ENCODE measurements at regions not wholly inside any gene's neighbourhood (a gene's known extent, or its start where the extent isn't known, plus 50 kb on each side); places are given as distances from the start of the nearest gene placed in this dataset.

DNA sequence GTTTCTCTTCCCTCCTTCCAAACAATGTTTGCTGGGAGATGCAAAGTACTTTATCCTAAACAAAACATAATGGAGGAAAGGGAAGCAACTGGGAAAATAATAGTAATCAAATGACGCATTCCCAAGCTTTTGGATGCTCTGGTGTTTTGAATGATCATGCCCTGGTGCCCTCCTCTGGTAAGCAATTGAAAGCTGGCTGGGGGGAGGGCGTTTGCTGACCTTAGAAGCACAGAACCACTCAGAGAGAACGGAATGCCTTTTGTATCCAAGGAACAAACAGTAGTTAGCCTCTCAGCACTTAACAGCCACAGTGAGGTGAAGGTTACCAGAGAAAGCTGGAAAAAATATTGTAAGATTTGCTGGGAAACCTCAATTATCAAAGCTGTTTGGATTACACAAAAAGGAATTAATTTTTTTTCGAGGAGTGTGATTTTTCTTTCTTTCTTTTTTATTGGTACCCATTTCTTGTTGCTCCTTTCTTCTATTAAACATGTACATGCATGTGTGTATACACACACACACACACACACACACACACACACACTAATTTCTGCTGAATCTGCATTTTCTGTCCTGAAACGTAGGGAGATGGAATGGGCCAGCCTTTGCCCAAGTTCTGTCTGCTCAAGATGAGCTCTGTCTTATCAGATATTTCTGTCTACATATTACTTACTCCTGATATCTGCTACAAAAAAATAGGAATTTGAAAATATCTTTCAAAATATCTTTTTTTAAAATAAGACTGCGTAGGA, 155.8 kb upstream of the IGFBP7 start:
- TF ChIP-seq, protein P1, sequence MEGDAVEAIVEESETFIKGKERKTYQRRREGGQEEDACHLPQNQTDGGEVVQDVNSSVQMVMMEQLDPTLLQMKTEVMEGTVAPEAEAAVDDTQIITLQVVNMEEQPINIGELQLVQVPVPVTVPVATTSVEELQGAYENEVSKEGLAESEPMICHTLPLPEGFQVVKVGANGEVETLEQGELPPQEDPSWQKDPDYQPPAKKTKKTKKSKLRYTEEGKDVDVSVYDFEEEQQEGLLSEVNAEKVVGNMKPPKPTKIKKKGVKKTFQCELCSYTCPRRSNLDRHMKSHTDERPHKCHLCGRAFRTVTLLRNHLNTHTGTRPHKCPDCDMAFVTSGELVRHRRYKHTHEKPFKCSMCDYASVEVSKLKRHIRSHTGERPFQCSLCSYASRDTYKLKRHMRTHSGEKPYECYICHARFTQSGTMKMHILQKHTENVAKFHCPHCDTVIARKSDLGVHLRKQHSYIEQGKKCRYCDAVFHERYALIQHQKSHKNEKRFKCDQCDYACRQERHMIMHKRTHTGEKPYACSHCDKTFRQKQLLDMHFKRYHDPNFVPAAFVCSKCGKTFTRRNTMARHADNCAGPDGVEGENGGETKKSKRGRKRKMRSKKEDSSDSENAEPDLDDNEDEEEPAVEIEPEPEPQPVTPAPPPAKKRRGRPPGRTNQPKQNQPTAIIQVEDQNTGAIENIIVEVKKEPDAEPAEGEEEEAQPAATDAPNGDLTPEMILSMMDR (conservative IDR thresholded peaks at IDR 0.05; ENCODE audit: low read depth in 2 of 2): peak in 1 of 2 experiments; percentile 45; a peak in 2 of 4 replicates
- TF ChIP-seq, protein P2, sequence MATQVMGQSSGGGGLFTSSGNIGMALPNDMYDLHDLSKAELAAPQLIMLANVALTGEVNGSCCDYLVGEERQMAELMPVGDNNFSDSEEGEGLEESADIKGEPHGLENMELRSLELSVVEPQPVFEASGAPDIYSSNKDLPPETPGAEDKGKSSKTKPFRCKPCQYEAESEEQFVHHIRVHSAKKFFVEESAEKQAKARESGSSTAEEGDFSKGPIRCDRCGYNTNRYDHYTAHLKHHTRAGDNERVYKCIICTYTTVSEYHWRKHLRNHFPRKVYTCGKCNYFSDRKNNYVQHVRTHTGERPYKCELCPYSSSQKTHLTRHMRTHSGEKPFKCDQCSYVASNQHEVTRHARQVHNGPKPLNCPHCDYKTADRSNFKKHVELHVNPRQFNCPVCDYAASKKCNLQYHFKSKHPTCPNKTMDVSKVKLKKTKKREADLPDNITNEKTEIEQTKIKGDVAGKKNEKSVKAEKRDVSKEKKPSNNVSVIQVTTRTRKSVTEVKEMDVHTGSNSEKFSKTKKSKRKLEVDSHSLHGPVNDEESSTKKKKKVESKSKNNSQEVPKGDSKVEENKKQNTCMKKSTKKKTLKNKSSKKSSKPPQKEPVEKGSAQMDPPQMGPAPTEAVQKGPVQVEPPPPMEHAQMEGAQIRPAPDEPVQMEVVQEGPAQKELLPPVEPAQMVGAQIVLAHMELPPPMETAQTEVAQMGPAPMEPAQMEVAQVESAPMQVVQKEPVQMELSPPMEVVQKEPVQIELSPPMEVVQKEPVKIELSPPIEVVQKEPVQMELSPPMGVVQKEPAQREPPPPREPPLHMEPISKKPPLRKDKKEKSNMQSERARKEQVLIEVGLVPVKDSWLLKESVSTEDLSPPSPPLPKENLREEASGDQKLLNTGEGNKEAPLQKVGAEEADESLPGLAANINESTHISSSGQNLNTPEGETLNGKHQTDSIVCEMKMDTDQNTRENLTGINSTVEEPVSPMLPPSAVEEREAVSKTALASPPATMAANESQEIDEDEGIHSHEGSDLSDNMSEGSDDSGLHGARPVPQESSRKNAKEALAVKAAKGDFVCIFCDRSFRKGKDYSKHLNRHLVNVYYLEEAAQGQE (IDR thresholded peaks at IDR 0.05; ENCODE audit: unreplicated experiment): no peak
- no peak for TF ChIP-seq POLR2AphosphoS5 (IDR thresholded peaks at IDR 0.05; ENCODE audit: low read depth)
- TF ChIP-seq EZH2phosphoT487 (IDR thresholded peaks at IDR 0.05; ENCODE audit: unreplicated experiment): no peak
- no peak for TF ChIP-seq CREB1 (CRISPR knock-in tag; IDR thresholded peaks at IDR 0.05; ENCODE audit: low read depth)
- no peak for TF ChIP-seq ZNF331 (CRISPR knock-in tag; IDR thresholded peaks at IDR 0.05; ENCODE audit: low read depth)
- TF ChIP-seq EZH2 (IDR thresholded peaks at IDR 0.05; ENCODE audit: low read depth, unreplicated experiment): no peak
- no peak for TF ChIP-seq NANOG (IDR thresholded peaks at IDR 0.05; ENCODE audit: borderline replicate concordance)
- no peak for TF ChIP-seq JUNB (IDR thresholded peaks at IDR 0.05; ENCODE audit: unreplicated experiment)
- TF ChIP-seq, protein P3, sequence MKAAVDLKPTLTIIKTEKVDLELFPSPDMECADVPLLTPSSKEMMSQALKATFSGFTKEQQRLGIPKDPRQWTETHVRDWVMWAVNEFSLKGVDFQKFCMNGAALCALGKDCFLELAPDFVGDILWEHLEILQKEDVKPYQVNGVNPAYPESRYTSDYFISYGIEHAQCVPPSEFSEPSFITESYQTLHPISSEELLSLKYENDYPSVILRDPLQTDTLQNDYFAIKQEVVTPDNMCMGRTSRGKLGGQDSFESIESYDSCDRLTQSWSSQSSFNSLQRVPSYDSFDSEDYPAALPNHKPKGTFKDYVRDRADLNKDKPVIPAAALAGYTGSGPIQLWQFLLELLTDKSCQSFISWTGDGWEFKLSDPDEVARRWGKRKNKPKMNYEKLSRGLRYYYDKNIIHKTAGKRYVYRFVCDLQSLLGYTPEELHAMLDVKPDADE (IDR thresholded peaks at IDR 0.05): no peak

All from GM23338 (cell line).